ENCODE measurements at regions not wholly inside any gene's neighbourhood (a gene's known extent, or its start where the extent isn't known, plus 50 kb on each side); places are given as distances from the start of the nearest gene placed in this dataset.

DNA sequence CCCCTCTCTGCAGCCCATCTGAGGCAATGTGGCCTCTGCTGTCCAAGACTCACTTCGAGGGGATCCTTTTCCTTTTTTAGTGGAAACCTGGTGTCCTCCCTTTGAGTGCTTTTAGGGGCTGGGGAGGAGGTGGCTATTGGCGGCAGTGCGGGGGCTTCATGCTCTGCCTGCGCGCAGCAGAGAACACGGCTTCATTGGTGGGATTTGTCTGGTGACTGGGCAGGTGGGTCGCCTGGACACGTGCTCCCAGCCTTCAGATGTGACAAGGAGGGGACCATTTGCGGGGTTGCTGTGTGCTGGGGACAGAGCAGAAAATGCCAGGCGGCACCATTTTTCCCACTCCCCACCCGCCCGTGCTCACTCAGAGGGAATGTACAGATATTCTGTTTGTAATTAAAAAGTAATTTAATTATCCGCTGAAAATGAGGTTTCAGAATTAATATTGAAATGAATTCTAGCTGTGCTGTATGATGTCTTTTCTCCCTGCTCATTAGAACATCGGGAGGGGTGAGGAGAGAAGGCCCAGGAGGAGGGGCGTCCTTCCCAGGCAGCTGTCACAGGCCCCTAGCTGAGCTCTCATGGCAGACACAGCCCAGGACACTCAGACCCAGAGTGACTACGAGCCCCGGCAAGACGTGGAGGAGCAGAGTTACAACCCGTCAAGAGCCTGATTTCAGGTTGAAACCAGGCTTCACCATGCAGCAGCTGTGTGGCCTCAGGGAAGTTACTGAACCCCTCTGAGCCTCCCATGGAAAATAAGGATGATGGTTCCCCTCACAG is 417.2 kb upstream of the SULF2 start:
- Mint-ChIP-seq H3K9me3 (no peaks in the 10 kb centered on the region), H3K27me3 (ENCODE audit: low read depth) (peaks cover 6% of the 10 kb centered on the region), H3K4me3 (no peak overlapping the region), H3K36me3 (ENCODE audit: insufficient read depth) (no peaks in the 10 kb centered on the region), H3K4me1 (ENCODE audit: low read depth) (no peaks in the 10 kb centered on the region)
- DNase-seq = no peak
- no peak for ATAC-seq

DNA sequence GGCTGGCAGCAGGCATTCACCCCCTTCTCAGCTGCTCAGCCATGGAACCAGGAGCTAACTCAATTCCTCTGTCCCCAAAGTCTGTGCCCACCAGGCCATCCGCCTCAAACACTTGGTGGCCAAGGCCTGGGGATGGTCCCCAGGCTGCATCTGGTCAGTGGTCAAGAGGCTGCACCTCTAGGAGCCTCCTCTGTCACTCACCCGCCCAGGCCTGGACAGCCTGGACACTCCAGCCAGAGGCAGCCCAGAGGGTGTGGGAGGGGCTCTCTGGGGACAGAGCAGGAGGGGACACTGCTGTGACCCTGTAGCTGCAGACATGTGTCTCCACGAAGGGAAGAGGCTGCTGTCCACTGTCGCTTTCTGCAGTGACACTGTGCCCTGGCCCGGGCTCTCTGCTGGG is 416.6 kb upstream of the SULF2 start:
- Mint-ChIP-seq H3K36me3 (ENCODE audit: insufficient read depth) (no peaks in the 10 kb centered on the region), H3K4me3 (no peak overlapping the region), H3K27me3 (ENCODE audit: low read depth) (peaks cover 4% of the 10 kb centered on the region), H3K4me1 (ENCODE audit: low read depth) (no peaks in the 10 kb centered on the region), H3K9me3 (no peaks in the 10 kb centered on the region)
- no peak for DNase-seq
- ATAC-seq = no peak

DNA sequence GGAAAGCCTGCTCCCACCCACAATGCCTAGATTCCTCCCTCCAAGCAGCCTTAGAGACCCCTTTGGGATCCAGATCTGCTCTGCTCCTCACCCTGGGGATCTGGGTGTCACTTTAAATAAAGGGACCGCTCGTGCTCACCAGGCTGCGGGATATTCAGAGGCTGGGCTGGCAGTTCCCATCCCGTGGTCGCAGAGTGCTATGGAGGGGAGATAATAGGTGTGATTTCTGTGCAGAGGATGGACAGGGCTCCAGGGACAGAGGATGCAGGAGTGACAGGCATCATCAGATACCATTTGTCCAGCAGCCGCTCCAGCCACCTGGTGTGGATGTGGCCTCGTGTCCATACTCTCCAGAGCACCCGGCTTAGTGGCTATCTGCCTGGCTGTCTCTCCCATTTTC is 415.9 kb upstream of the SULF2 start:
- Mint-ChIP-seq H3K4me3 (no peak overlapping the region), H3K4me1 (ENCODE audit: low read depth) (no peaks in the 10 kb centered on the region), H3K27me3 (ENCODE audit: low read depth) (peaks cover 4% of the 10 kb centered on the region), H3K36me3 (ENCODE audit: insufficient read depth) (no peaks in the 10 kb centered on the region), H3K9me3 (no peaks in the 10 kb centered on the region)
- DNase-seq = no peak
- no peak for ATAC-seq

DNA sequence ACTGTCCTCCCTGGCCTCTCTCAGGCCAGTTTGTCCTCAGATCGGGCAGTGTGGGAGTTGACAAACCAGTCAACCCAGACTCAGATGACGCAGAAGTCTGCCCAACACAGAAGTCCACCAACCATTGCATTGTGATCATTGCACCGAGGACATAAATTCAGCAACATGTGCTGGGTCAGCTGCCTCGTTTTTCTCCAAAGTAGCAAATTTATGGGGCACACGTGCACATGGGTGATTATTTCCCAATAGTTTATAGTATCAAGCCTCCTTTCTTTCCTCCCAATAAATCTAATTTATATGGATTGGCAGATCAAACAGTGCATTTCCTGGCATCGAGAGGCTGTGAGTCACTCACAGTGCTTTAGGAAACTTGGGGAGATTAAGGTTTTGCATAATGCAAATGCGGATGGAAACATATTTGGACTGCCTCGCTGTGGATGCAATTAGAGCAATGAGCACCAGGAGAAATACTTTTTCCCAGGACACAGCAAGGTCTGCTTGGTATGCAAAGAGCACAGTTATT is 413.7 kb upstream of the SULF2 start:
- no peak for ATAC-seq
- no peak overlapping the region for H3K4me3 Mint-ChIP-seq
- peaks cover 5% of the 10 kb centered on the region for H3K27me3 Mint-ChIP-seq (ENCODE audit: low read depth)
- no peak for DNase-seq
- H3K4me1 Mint-ChIP-seq (ENCODE audit: low read depth) = no peaks in the 10 kb centered on the region
- H3K36me3 Mint-ChIP-seq (ENCODE audit: insufficient read depth) = no peaks in the 10 kb centered on the region
- no peaks in the 10 kb centered on the region for H3K9me3 Mint-ChIP-seq

DNA sequence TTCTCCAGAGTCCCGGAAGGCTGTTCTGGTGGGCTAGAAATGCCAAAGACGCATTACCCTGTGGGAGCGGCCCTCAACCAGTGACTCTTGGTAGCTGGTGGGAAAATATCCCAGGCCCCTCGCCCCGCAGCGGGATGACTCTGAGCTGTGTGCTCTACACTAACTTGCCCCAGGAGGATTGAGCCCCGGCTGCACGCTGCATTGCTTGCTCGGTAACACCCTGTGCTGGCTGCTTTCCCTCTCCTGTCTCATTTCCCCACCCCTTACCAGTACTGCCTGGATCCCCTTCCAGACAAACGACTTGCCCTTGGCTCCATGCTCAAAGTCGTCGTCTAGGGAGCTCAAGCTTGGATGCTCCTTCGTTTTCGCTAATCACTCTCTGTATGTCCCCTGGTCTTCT is 411.8 kb upstream of the SULF2 start:
- H3K27me3 Mint-ChIP-seq (ENCODE audit: low read depth) = peaks cover 4% of the 10 kb centered on the region
- H3K4me1 Mint-ChIP-seq (ENCODE audit: low read depth) = no peaks in the 10 kb centered on the region
- no peak overlapping the region for H3K4me3 Mint-ChIP-seq
- no peaks in the 10 kb centered on the region for H3K36me3 Mint-ChIP-seq (ENCODE audit: insufficient read depth)
- H3K9me3 Mint-ChIP-seq = no peaks in the 10 kb centered on the region
- DNase-seq = no peak
- ATAC-seq = no peak

DNA sequence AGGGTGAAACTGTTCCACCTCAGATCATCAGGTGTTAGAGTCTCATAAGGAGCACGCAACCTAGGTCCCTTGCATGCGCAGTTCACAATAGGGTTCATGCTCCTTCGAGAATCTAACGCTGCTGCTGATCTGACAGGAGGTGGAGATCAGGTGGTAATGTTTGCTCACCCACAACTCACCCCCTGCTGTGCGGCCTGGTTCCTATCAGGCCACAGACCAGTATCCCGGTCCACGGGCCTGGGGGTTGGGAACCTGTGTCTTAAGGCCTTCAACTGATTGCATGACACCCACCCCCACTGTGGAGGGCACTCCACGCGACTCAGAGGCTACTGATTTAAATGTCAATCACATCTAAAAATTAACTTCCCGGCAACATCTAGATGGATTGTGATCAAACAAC is 411.2 kb upstream of the SULF2 start:
- no peaks in the 10 kb centered on the region for H3K36me3 Mint-ChIP-seq (ENCODE audit: insufficient read depth)
- no peaks in the 10 kb centered on the region for H3K9me3 Mint-ChIP-seq
- no peak overlapping the region for H3K4me3 Mint-ChIP-seq

DNA sequence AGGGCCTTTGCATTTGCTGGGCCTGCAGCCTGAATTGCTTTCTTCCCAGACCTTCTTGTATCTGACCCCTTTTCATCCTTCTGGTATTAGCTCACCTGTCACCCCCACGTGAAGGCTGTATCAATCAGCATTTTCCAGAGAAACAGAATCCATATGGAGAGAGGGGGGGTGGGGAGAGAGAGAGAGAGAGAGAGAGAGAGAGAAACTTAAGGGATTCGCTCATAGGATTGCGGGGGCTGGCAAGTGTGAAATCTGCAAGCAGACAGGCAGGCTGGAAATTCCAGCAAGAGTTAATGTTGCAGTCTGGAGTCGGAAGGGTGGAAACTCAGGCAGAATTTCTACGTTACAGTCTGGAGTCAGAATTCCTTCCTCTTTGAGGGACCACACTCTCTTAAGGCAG is 410.7 kb upstream of the SULF2 start:
- no peaks in the 10 kb centered on the region for H3K9me3 Mint-ChIP-seq
- ATAC-seq (no peak), DNase-seq (no peak)
- no peaks in the 10 kb centered on the region for H3K4me1 Mint-ChIP-seq (ENCODE audit: low read depth)
- H3K27me3 Mint-ChIP-seq (ENCODE audit: low read depth) = peaks cover 6% of the 10 kb centered on the region
- H3K36me3 Mint-ChIP-seq (ENCODE audit: insufficient read depth) = no peaks in the 10 kb centered on the region
- H3K4me3 Mint-ChIP-seq = no peak overlapping the region

More for the DNA sequence above, 411.2 kb upstream of the SULF2 start:
- DNase-seq (no peak), ATAC-seq (no peak)
- no peaks in the 10 kb centered on the region for H3K4me1 Mint-ChIP-seq (ENCODE audit: low read depth)
- peaks cover 6% of the 10 kb centered on the region for H3K27me3 Mint-ChIP-seq (ENCODE audit: low read depth)

DNA sequence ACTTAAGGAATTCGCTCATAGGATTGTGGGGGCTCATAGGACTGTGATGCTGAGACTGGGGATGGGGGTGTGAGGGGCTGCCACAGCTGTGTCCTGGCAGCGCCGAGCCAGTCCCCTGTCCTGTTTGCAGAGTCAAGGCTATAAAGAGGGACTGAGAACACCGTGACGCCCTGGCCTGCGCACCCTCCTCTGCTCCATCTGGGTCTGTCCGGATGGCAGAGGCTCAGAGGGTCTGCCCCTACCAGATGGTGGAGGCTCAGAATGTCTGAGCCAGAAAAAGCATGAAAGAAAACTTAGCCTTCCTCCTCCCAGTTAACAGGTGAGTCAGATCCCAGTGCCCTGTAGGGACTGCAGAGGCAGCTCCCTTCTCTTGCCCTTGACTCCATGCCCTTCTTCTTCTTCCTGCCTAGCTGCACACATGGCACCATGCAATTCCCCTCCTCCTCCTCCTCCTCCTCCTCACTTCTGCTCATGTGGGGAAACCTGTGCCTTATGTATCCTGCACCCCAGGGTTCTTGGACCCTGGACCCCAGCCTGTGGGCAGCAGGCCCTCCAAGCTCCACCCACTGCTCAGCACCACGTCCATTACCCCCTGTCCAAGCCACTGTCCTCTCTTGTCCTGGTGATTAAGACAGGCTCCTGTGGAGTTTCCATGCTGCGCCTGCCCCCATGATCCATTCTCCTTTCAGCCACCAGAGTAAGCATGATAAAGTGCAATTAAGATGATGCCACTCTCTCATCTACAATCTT is 410.0 kb upstream of the SULF2 start:
- H3K4me1 Mint-ChIP-seq (ENCODE audit: low read depth) = no peaks in the 10 kb centered on the region
- no peak for DNase-seq
- no peak for ATAC-seq
- peaks cover 6% of the 10 kb centered on the region for H3K27me3 Mint-ChIP-seq (ENCODE audit: low read depth)
- H3K36me3 Mint-ChIP-seq (ENCODE audit: insufficient read depth) = no peaks in the 10 kb centered on the region
- H3K9me3 Mint-ChIP-seq = no peaks in the 10 kb centered on the region
- H3K4me3 Mint-ChIP-seq = no peak overlapping the region

DNA sequence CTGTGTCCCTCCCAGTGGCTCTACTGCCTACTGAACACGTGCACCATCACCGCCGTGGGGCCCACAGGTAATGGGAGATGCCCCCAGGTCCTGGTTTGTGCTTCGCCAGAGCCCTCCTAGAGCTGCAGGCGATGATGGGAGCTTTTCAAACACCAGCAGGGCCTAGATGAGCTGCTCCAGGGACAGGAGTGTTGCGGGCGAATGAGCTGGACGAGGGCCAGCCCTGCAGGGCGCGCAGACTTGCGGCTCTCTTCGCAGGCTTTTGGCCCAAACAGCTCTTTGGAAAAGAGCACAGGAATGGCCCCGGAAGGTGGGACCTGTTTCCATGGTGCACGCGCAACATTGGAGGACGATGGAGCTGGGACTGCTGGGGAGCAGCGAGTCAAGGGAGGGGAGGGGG is 409.3 kb upstream of the SULF2 start:
- no peaks in the 10 kb centered on the region for H3K4me1 Mint-ChIP-seq (ENCODE audit: low read depth)
- no peak for ATAC-seq
- no peaks in the 10 kb centered on the region for H3K36me3 Mint-ChIP-seq (ENCODE audit: insufficient read depth)
- peaks cover 6% of the 10 kb centered on the region for H3K27me3 Mint-ChIP-seq (ENCODE audit: low read depth)
- no peak overlapping the region for H3K4me3 Mint-ChIP-seq
- DNase-seq = no peak
- H3K9me3 Mint-ChIP-seq = no peaks in the 10 kb centered on the region

DNA sequence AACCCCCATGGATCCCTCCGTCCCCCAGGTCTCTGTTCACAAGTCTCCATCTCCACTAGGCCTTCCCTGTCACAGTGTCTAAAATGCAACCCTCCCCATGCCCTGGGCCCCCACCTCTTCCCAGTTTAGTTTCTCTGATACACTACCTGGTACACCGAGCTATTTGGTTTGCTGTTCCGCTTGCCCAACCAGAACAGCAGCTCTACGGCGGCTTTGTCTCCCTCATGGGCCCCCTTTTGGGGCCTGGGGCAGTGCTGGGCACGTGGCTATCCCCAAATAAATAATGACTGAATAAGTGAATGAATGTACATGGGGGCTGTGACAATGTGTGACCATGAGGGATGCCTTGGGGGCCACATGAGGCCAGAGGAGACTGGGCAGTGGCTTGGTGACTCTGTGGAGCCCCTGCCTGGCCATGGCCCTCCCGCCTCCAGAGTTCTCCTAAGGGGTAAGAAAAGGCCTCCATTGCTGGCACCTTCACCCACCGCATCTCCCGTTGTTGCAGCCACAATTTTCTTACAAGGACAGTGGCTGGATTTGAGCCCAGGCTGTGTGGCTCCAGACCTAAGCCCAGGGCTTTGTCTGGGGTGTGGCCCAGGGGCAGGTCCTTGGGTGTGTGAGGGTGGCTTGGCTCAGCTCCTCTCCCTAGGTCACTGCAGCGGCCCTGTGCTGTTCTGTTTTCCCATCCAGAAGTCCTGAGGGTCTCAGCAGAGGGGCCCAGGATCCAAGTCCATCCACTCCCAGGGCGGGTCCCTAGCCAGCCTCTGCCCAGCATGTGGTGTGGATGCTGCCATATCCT is 408.5 kb upstream of the SULF2 start:
- Mint-ChIP-seq H3K4me1 (ENCODE audit: low read depth) (no peaks in the 10 kb centered on the region), H3K36me3 (ENCODE audit: insufficient read depth) (no peaks in the 10 kb centered on the region), H3K9me3 (no peaks in the 10 kb centered on the region), H3K4me3 (no peak overlapping the region), H3K27me3 (ENCODE audit: low read depth) (peaks cover 6% of the 10 kb centered on the region)
- ATAC-seq (no peak), DNase-seq (no peak)

DNA sequence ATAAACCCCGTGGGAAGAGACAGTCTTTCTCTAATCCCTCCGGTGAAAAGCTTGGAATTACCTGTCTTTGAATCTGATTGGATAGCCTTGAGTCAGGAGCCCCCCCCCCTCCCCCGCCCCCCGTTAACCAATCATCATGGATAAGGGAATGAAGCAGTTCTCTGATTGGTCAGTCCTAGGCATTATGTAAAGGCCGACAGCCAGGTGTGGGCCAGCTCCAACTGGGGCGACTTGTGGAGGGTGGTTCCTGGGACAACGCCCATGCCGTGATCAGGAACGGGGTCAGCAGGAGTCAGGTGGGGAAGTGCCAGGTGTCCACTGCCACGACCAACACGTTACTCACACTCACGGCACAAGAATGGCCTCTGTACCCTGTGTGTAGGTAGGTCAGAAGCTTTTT is 406.8 kb upstream of the SULF2 start:
- Mint-ChIP-seq H3K4me3 (no peak overlapping the region), H3K4me1 (ENCODE audit: low read depth) (no peaks in the 10 kb centered on the region), H3K27me3 (ENCODE audit: low read depth) (peaks cover 4% of the 10 kb centered on the region), H3K36me3 (ENCODE audit: insufficient read depth) (no peaks in the 10 kb centered on the region), H3K9me3 (no peaks in the 10 kb centered on the region)
- ATAC-seq (no peak), DNase-seq (no peak)

DNA sequence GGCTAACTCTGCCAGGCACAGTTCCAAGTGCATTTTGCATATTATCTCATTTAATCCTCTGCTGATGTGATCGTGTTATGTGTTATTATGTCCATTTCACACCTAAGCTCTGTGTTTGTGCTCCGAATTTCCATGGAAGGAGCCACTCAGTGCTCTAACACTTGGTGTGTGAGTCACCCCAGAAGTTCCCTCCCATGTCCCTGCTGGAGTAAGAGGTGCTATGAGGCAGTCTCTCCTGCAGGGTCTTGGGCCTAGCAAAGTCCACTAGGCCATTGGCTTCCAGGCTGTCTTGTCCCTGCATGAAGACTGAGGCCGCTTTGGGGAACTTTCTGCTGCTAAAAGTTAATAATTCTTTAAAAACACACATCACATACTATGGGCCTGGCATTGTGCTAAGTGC is 405.9 kb upstream of the SULF2 start:
- Mint-ChIP-seq H3K9me3 (no peaks in the 10 kb centered on the region), H3K4me3 (no peak overlapping the region), H3K27me3 (ENCODE audit: low read depth) (peaks cover 4% of the 10 kb centered on the region)

DNA sequence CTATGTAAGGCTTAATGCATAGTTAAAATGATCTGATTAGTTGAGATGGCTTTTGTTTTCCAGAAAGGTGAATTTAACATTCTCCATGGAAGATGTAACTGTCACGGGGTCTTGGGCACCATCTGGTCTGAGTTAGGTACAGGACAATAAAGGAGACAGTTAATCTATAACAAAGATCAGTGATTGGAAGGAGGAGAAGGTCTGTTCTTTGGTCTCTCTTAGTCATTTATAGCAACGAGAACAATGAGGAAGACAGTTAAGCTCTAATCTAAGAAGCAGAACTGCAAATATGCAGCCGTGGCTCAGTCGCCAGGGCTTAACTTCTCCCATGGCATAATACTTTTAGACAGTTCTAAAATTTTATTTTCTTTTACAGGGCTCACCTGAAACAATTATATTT is 405.5 kb upstream of the SULF2 start:
- no peak overlapping the region for H3K4me3 Mint-ChIP-seq
- no peak for ATAC-seq
- H3K4me1 Mint-ChIP-seq (ENCODE audit: low read depth) = no peaks in the 10 kb centered on the region
- no peaks in the 10 kb centered on the region for H3K9me3 Mint-ChIP-seq
- peaks cover 4% of the 10 kb centered on the region for H3K27me3 Mint-ChIP-seq (ENCODE audit: low read depth)
- H3K36me3 Mint-ChIP-seq (ENCODE audit: insufficient read depth) = no peaks in the 10 kb centered on the region
- no peak for DNase-seq

More for the DNA sequence above, 405.9 kb upstream of the SULF2 start:
- no peak for DNase-seq
- H3K4me1 Mint-ChIP-seq (ENCODE audit: low read depth) = no peaks in the 10 kb centered on the region
- no peaks in the 10 kb centered on the region for H3K36me3 Mint-ChIP-seq (ENCODE audit: insufficient read depth)
- no peak for ATAC-seq

DNA sequence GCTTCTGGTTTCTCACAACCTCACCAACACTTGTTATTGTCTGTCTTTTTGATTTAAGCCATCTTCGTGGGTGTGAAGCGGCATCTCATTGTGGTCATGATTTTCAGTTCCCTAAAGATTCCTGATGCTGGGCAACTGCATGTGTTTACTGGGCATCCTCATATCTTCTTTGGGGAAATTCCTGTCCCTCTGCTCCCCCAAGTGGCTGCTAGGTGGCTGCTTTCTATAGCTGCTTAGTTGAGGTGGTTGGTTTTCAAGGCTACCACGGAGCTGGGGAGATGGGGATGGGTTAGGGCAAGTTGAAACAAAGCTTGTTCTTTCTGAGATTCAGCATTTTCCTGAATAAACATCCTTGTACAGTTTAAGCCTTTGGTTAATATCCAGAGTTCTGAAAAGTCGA is 403.9 kb upstream of the SULF2 start:
- Mint-ChIP-seq H3K9me3 (no peaks in the 10 kb centered on the region), H3K36me3 (ENCODE audit: insufficient read depth) (no peaks in the 10 kb centered on the region), H3K4me3 (no peak overlapping the region), H3K27me3 (ENCODE audit: low read depth) (peaks cover 2% of the 10 kb centered on the region), H3K4me1 (ENCODE audit: low read depth) (no peaks in the 10 kb centered on the region)
- ATAC-seq (no peak), DNase-seq (no peak)
